SU-DHL-6 (cell line): ENCODE measurements at regions not wholly inside any gene's neighbourhood (a gene's known extent, or its start where the extent isn't known, plus 50 kb on each side); places are given as distances from the start of the nearest gene placed in this dataset.

Experiments used
- H2AFZ ChIP-seq: fragments of 200-600 bp; sonication (generic); 2 replicates; pipeline ENCODE4 v1.6.1; 2014; ENCODE audit warnings: low read depth, mild to moderate bottlenecking, moderate library complexity, mixed read lengths, antibody characterized with exemption, low read length; ENCODE audit not compliant: severe bottlenecking
- H3F3A ChIP-seq: fragments of 200-600 bp; shearing (Covaris generic); 2 replicates; pipeline ENCODE4 v1.6.0; 2016; ENCODE audit warnings: antibody characterized with exemption, mild to moderate bottlenecking; ENCODE audit not compliant: insufficient read depth
- H3K27ac ChIP-seq: fragments of 200-600 bp; sonication (generic); 2 replicates; pipeline ENCODE4 v1.5.1; 2016; ENCODE audit warnings: low read depth, mild to moderate bottlenecking, low read length, moderate library complexity, mixed read lengths
- H3K27me3 ChIP-seq: fragments of 200-600 bp; sonication (generic), shearing (Covaris generic); 2 replicates; pipeline ENCODE4 v1.6.0; 2014; ENCODE audit warnings: mild to moderate bottlenecking, low read length
- H3K36me3 ChIP-seq: fragments of 200-600 bp; sonication (generic); 2 replicates; pipeline ENCODE4 v1.6.1; 2014; ENCODE audit warnings: mild to moderate bottlenecking, low read length, mixed read lengths
- H3K4me2 ChIP-seq: fragments of 300-600, 200-600 bp; shearing (Covaris generic), sonication (generic); 2 replicates; pipeline ENCODE4 v1.6.0; 2014; ENCODE audit warnings: low read length, low read depth, mild to moderate bottlenecking; ENCODE audit not compliant: poor library complexity, severe bottlenecking
- H3K4me3 ChIP-seq: fragments of 200-600 bp; sonication (generic); 2 replicates; pipeline ENCODE4 v1.5.1; 2014; ENCODE audit warnings: antibody characterized with exemption, low read length, mild to moderate bottlenecking, mixed read lengths; ENCODE audit not compliant: insufficient read depth, poor library complexity, severe bottlenecking
- H3K79me2 ChIP-seq: fragments of 200-600 bp; sonication (generic); 2 replicates; pipeline ENCODE4 v1.6.1; 2014; ENCODE audit warnings: mild to moderate bottlenecking, low read length, moderate library complexity; ENCODE audit not compliant: insufficient read depth
- H3K9ac ChIP-seq: fragments of 200-600 bp; sonication (generic); 2 replicates; pipeline ENCODE4 v1.7.0; 2014; ENCODE audit warnings: mild to moderate bottlenecking, low read length
- H3K9me2 ChIP-seq: fragments of 200-600 bp; sonication (generic); replicated peaks from 2 replicates; pipeline ENCODE4 v1.6.1; 2014; ENCODE audit warnings: low read length; ENCODE audit not compliant: insufficient read depth
- H3K9me3 ChIP-seq: fragments of 200-600 bp; sonication (generic); 2 replicates; pipeline ENCODE4 v1.6.1; 2014; ENCODE audit warnings: low read length, mixed read lengths; ENCODE audit not compliant: insufficient read depth
- H4K20me1 ChIP-seq: fragments of 200-600 bp; sonication (generic); 2 replicates; pipeline ENCODE4 v1.6.1; 2014; ENCODE audit warnings: low read depth, mild to moderate bottlenecking, antibody characterized with exemption, low read length, moderate library complexity, mixed read lengths
- CTCF ChIP-seq: fragments of 200-600 bp; sonication (generic); IDR thresholded peaks from one replicate; pipeline ENCODE4 v1.5.1; 2017; ENCODE audit warnings: antibody characterized with exemption, mild to moderate bottlenecking, low read length, moderate library complexity; ENCODE audit not compliant: insufficient read depth, poor library complexity, severe bottlenecking
- EZH2phosphoT487 ChIP-seq: fragments of 200-600 bp; sonication (generic), shearing (Covaris generic); conservative IDR thresholded peaks from 2 replicates; pipeline ENCODE4 v1.6.1; 2018; ENCODE audit warnings: mild to moderate bottlenecking, antibody characterized with exemption, low read length, moderate library complexity, mixed read lengths

- Histone ChIP-seq H2AFZ (no peak overlapping the region), H3K9me2 (no peaks in the 10 kb centered on the region), H3K79me2 (no peaks in the 10 kb centered on the region), H3K4me2 (no peak overlapping the region), H3K27me3 (no peaks in the 10 kb centered on the region), H3K9me3 (no peaks in the 10 kb centered on the region), H3K27ac (no peak overlapping the region), H3K4me3 (no peak overlapping the region), H3K9ac (no peak overlapping the region), H3F3A (no peaks in the 10 kb centered on the region), H3K36me3 (no peaks in the 10 kb centered on the region), H4K20me1 (no peaks in the 10 kb centered on the region)
- TF ChIP-seq EZH2phosphoT487 (no peak), CTCF (no peak)
Measured at GRCh38 chr5:77871016-77871415, 94.9 kb upstream of the TBCA start.

GRCh38 chr5:77869116-77869798, 93.1 kb upstream of the TBCA start:
- Histone ChIP-seq H3K27ac (no peak overlapping the region), H3K9me3 (no peaks in the 10 kb centered on the region), H3K9ac (no peak overlapping the region), H3K36me3 (no peaks in the 10 kb centered on the region), H3F3A (no peaks in the 10 kb centered on the region), H3K9me2 (no peaks in the 10 kb centered on the region), H3K79me2 (no peaks in the 10 kb centered on the region), H3K4me3 (no peak overlapping the region), H3K4me2 (no peak overlapping the region), H4K20me1 (no peaks in the 10 kb centered on the region), H2AFZ (no peak overlapping the region), H3K27me3 (no peaks in the 10 kb centered on the region)
- TF ChIP-seq CTCF (no peak), EZH2phosphoT487 (no peak)

GRCh38 chr5:77867914-77868313, 91.8 kb upstream of the TBCA start:
- TF ChIP-seq CTCF = no peak
- Histone ChIP-seq H3K79me2 (no peaks in the 10 kb centered on the region), H3K27me3 (no peaks in the 10 kb centered on the region), H3K36me3 (no peaks in the 10 kb centered on the region), H3K9me2 (no peaks in the 10 kb centered on the region), H3K27ac (no peak overlapping the region), H4K20me1 (no peaks in the 10 kb centered on the region), H3F3A (no peaks in the 10 kb centered on the region), H3K9me3 (no peaks in the 10 kb centered on the region), H3K4me3 (no peak overlapping the region), H3K9ac (no peak overlapping the region), H3K4me2 (no peak overlapping the region), H2AFZ (no peak overlapping the region)
